ENCODE measurements at regions not wholly inside any gene's neighbourhood (a gene's known extent, or its start where the extent isn't known, plus 50 kb on each side); places are given as distances from the start of the nearest gene placed in this dataset.

- TF ChIP-seq CTCF (IDR thresholded peaks at IDR 0.05) = no peak
- no peak for TF ChIP-seq POLR2A (IDR thresholded peaks at IDR 0.05)
These were observed 302.7 kb downstream of the FGF9 start for GRCh38 chr13:21973437-21974125.

All from lower leg skin (tissue), 3 donors.